Activated T-helper 2 cell treated with anti-CD3 and anti-CD28 coated beads, Interferon-gamma antibody, Interleukin-2, Interleukin-4, amounts not matched to agents 10 μg/mL and 5 μg/mL and 100 μg/mL, durations not matched to agents 14 hours and 24 hours and 36 hours (primary cell): ENCODE measurements at regions not wholly inside any gene's neighbourhood (a gene's known extent, or its start where the extent isn't known, plus 50 kb on each side); places are given as distances from the start of the nearest gene placed in this dataset.

ENCODE experiments used
- DNase-seq: peaks from one replicate; pipeline ENCODE4 v3.0.0; 2021; ENCODE audit warnings: low spot score
- H3K27ac Mint-ChIP-seq: one replicate; pipeline ENCODE4 v1.8.0; 2021; ENCODE audit warnings: mixed read lengths
- H3K27me3 Mint-ChIP-seq: one replicate; pipeline ENCODE4 v1.8.0; 2021; ENCODE audit warnings: low read depth, mixed read lengths
- H3K36me3 Mint-ChIP-seq: one replicate; pipeline ENCODE4 v1.8.0; 2021; ENCODE audit warnings: low read depth, mixed read lengths
- H3K4me1 Mint-ChIP-seq: one replicate; pipeline ENCODE4 v1.8.0; 2021; ENCODE audit warnings: low read depth, mixed read lengths
- H3K4me3 Mint-ChIP-seq: one replicate; pipeline ENCODE4 v1.8.0; 2021; ENCODE audit warnings: low read depth, mild to moderate bottlenecking, moderate library complexity, mixed read lengths
- H3K9me3 Mint-ChIP-seq: one replicate; pipeline ENCODE4 v1.8.0; 2021; ENCODE audit warnings: mixed read lengths
- intact Hi-C: fragments of 100-400 bp; cut with micrococcal nuclease; formaldehyde crosslinking; loops from one replicate; pipeline ENCODE4 v1.15.1; 2023

DNA sequence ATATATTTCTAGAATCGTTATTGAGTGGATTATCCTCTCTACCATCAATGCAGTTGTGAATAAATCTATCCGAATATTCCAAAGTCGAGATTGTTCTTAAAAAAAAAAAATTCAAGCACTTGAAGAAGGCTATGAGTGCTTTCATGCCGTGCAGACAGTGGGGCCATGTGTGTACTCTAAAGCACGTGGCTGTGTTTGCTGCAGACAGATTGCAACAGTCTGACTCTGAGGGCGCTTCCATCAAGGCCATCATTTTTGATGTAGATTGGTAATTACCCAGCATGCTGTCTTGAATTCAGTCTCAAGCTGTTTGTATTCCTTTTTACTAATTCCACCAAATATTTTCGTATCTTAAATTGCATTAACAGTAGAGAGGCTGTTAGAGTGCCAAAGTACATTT is 325.9 kb upstream of the LINC00305 start:
- Mint-ChIP-seq H3K27me3 (no peaks in the 10 kb centered on the region), H3K27ac (no peak overlapping the region), H3K4me3 (no peak overlapping the region), H3K36me3 (no peaks in the 10 kb centered on the region), H3K9me3 (peaks cover 15% of the 10 kb centered on the region), H3K4me1 (no peaks in the 10 kb centered on the region)
- intact Hi-C loops, result no loop called here
- no peak for DNase-seq

DNA sequence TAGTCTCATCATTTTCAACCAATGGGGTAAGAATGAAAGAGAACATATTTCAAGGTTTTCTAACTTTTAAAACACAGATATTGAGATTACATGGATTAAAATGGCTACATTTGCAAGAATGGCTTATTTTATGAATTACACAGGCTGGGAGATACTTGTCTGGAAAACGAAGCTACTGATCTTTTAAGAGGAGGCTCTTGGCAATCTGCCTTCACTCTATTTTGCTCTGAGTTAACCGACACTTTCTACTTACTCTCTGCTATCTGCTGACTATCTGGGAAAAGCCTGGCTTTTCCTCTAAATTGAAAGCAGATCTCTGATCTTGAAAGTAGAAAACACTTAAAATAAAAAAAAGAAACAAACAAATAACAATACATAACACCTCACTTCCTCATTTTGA is 325.4 kb upstream of the LINC00305 start:
- no peaks in the 10 kb centered on the region for H3K4me1 Mint-ChIP-seq
- no peak overlapping the region for H3K27ac Mint-ChIP-seq
- no peaks in the 10 kb centered on the region for H3K27me3 Mint-ChIP-seq
- H3K9me3 Mint-ChIP-seq, result peaks cover 15% of the 10 kb centered on the region
- no peak for DNase-seq
- no peaks in the 10 kb centered on the region for H3K36me3 Mint-ChIP-seq
- intact Hi-C loops, result no loop called here
- no peak overlapping the region for H3K4me3 Mint-ChIP-seq

DNA sequence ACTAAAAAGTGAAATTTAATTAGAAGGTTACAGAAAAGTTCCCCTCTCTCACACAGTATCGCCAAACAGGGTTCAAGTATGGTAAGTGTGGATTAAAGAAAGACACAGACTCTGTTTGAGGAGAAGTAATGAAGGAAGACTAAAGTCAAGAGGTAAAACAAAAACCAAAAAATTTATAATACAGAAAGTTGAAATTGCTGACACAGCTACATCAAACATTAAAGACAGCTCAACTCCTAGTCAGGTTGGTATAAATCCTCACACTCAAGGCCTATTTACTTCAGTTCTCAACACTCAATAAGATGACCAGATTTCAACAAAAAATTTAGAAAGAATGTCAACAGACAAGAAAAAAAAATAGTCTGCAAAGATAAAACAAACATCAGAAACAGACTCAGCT is 300.5 kb upstream of the LINC00305 start:
- H3K27ac Mint-ChIP-seq, result no peak overlapping the region
- H3K4me1 Mint-ChIP-seq, result no peaks in the 10 kb centered on the region
- no peak overlapping the region for H3K4me3 Mint-ChIP-seq
- no peaks in the 10 kb centered on the region for H3K36me3 Mint-ChIP-seq
- intact Hi-C loops, result no loop called here
- DNase-seq, result no peak
- no peaks in the 10 kb centered on the region for H3K27me3 Mint-ChIP-seq
- H3K9me3 Mint-ChIP-seq, result peaks cover 29% of the 10 kb centered on the region

DNA sequence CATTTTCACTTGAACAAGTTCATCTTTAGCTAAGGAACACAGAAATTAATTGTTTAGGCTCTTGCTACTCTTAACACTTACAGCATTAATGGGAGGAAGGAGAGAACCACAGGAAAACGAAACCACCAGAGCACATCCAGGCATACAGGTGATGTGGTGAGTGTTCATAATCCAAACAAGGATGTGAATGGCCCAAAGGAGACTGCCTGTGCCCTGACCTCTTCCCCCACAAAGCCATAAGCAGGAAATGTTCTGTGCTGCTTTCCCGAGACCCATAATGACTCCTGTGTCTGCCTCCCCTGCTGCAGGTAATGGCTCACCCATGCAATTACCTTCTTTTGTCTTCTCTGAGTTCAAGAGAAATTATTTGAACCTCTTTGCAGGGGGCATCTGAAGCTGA is 295.9 kb upstream of the LINC00305 start:
- peaks cover 35% of the 10 kb centered on the region for H3K9me3 Mint-ChIP-seq
- H3K27me3 Mint-ChIP-seq, result no peaks in the 10 kb centered on the region
- no peak for DNase-seq
- intact Hi-C loops, result no loop called here
- no peaks in the 10 kb centered on the region for H3K4me1 Mint-ChIP-seq
- H3K4me3 Mint-ChIP-seq, result no peak overlapping the region
- H3K27ac Mint-ChIP-seq, result no peak overlapping the region
- no peaks in the 10 kb centered on the region for H3K36me3 Mint-ChIP-seq

DNA sequence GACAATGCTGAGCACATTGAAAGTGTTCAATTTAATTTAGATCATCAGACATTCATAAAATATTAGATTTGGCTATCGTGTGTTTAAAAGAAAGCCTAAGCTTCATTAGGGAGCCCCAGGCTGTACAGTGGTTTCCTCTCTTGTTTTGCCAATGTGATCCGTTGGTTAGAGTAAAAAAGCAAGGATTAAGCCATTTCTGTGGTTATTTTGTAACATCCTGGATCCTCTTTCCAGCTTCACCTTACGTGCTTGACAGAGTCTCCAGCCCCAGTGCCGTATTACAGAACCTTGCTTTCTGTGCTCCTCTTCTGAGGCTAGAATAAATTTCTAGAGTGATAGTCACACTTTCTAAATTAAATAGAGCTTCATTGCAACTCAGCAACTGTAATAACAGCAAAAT is 289.3 kb upstream of the LINC00305 start:
- H3K4me3 Mint-ChIP-seq, result no peak overlapping the region
- H3K27ac Mint-ChIP-seq, result no peak overlapping the region
- no peaks in the 10 kb centered on the region for H3K27me3 Mint-ChIP-seq
- intact Hi-C loops, result no loop called here
- peaks cover 42% of the 10 kb centered on the region for H3K9me3 Mint-ChIP-seq
- DNase-seq, result no peak
- H3K4me1 Mint-ChIP-seq, result no peaks in the 10 kb centered on the region
- H3K36me3 Mint-ChIP-seq, result no peaks in the 10 kb centered on the region

DNA sequence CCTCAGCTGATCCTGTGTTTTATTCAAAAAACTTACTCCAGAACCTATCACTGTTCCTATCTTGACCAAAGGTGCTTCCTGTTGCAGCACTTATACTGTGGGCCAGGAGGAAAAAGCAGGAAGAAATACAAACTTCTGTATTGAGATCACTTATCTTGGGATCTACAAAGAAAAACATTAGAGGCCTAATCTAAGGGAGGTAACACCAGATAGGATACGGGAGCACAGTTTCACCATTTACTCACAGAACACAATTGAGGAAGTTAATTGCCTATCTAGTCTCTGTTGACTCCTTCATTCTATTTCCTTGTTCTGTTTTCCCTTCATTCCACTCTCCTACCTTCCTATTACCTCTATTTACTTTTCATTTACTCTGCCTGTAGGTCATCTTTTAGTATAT is 287.2 kb upstream of the LINC00305 start:
- Mint-ChIP-seq H3K4me3 (no peak overlapping the region), H3K4me1 (no peaks in the 10 kb centered on the region), H3K9me3 (peaks cover 41% of the 10 kb centered on the region), H3K36me3 (no peaks in the 10 kb centered on the region), H3K27ac (no peak overlapping the region), H3K27me3 (no peaks in the 10 kb centered on the region)
- no peak for DNase-seq
- intact Hi-C loops, result no loop called here

DNA sequence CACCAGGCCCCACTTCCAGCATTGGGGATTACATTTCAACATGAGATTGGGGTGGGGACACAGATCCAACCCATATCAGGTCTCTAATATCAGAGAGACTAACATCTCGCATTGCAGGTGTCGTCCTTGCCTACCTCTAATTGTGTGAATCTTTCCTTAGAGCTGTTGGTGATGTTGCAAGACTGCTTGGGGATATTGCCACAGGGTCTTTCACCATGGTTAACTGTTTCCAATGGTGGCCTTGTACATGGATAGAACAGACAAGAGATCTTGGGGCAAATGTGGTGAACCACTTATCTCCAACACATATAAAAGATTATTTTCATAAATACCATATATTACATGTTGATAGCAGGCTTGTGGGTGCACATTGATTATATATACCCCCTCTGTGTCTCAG is 270.3 kb upstream of the LINC00305 start:
- intact Hi-C loops, result no loop called here
- Mint-ChIP-seq H3K4me3 (no peak overlapping the region), H3K9me3 (no peaks in the 10 kb centered on the region), H3K36me3 (no peaks in the 10 kb centered on the region), H3K27ac (no peak overlapping the region), H3K4me1 (no peaks in the 10 kb centered on the region), H3K27me3 (no peaks in the 10 kb centered on the region)
- DNase-seq, result no peak

DNA sequence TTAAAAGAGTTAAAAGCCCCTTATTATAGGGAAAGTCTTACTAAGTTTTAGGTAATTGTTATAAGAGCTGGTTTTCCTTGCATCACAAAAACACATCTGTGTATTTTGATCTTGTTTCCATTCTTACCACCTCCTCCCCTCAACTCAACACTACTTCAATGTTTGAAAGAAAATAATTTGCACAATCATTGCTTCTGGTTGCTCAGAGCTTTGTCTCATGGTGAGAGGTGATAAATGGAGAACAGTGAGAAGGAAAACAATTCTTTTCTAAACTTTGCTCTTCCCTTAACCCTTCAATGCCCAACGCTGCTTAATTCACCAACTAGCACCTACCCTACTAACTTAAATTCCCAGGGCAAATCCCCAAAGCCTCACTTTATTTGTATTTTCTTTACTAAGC is 268.1 kb upstream of the LINC00305 start:
- no peak for DNase-seq
- Mint-ChIP-seq H3K4me3 (no peak overlapping the region), H3K4me1 (no peaks in the 10 kb centered on the region), H3K27ac (no peak overlapping the region), H3K9me3 (no peaks in the 10 kb centered on the region), H3K36me3 (no peaks in the 10 kb centered on the region), H3K27me3 (no peaks in the 10 kb centered on the region)
- intact Hi-C loops, result no loop called here

DNA sequence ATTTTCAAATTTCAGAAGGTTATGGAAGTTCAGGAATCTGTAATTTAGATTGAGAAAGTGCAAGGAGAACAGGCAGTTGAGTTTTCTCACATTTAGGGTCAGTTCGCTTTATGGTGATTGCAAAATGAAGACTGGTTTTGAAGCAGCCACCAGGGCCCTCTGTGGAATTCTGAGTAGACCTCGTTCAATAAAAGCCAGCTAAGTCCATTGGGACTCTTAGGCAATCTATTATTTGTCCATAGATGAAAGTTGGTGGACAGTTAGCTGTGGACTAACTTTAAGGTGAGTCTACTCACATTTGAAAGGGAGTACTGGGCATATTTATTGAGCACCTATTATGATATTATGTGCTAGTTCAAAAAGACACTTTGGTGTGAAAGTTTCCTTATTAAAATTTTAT is 266.3 kb upstream of the LINC00305 start:
- no peak for DNase-seq
- H3K4me1 Mint-ChIP-seq, result no peaks in the 10 kb centered on the region
- no peak overlapping the region for H3K4me3 Mint-ChIP-seq
- H3K9me3 Mint-ChIP-seq, result no peaks in the 10 kb centered on the region
- H3K27ac Mint-ChIP-seq, result no peak overlapping the region
- H3K36me3 Mint-ChIP-seq, result no peaks in the 10 kb centered on the region
- no peaks in the 10 kb centered on the region for H3K27me3 Mint-ChIP-seq
- intact Hi-C loops, result no loop called here

DNA sequence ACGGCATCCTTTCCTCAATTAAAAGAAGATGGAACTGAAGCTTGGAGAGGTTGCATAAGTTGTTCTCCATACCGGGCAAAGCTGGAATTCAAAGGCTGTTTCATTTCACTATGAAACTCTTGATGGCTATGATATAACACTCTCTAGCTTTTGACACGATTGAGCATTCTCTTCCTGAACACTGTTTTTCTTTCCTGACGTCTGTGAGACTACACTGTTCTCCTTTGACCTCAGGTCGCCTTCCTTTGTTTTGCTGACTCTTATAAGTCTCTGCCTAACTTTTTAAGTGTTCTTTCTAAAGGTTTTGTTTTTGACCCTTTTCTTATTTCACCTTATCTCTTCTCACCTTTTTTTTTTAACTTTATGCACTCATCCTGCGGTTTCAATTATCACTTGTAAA is 261.8 kb upstream of the LINC00305 start:
- Mint-ChIP-seq H3K9me3 (no peaks in the 10 kb centered on the region), H3K4me3 (no peak overlapping the region), H3K27ac (no peak overlapping the region), H3K36me3 (no peaks in the 10 kb centered on the region), H3K4me1 (no peaks in the 10 kb centered on the region), H3K27me3 (no peaks in the 10 kb centered on the region)
- intact Hi-C loops, result no loop called here
- DNase-seq, result no peak

DNA sequence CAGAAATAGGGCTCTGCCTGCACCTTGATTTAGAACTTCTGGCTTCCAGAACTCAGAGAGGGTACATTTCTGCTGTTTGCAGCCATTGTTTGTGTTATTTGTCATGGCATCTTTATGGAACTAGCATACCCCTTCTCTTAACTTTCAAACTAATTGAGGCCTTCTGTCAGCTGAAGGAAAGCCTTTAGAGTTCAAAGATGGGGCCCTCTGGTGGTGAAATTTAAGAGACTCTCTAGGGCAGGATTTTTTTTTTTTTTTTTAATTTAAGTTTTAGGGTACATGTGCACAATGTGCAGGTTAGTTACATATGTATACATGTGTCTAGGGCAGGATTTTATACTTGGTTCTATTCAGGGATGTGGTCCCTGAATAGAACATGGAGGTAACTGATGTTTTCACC is 260.6 kb upstream of the LINC00305 start:
- intact Hi-C loops, result no loop called here
- Mint-ChIP-seq H3K27ac (no peak overlapping the region), H3K4me3 (no peak overlapping the region), H3K4me1 (no peaks in the 10 kb centered on the region), H3K9me3 (no peaks in the 10 kb centered on the region), H3K27me3 (no peaks in the 10 kb centered on the region), H3K36me3 (no peaks in the 10 kb centered on the region)
- DNase-seq, result no peak

DNA sequence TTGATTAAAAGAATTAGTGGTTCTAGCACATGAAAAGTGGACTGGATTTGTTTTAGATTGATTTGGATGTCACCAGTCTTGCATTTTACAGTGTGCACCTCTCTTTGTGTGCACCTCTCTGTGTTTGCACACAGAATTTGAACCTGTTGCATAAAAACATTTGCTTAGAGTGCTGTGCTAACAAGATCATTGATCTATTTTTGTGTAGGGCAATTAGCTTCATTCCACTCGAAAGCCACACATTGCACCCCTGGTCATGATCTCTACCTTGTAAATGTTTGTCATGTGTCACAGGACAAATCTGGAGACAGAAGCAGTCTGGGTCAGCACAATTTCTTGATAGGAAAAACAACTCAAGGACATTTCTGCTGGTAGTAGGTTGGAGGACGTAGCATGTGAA is 258.7 kb upstream of the LINC00305 start:
- Mint-ChIP-seq H3K27ac (no peak overlapping the region), H3K27me3 (no peaks in the 10 kb centered on the region), H3K4me3 (no peak overlapping the region), H3K9me3 (no peaks in the 10 kb centered on the region), H3K4me1 (no peaks in the 10 kb centered on the region), H3K36me3 (no peaks in the 10 kb centered on the region)
- intact Hi-C loops, result no loop called here
- no peak for DNase-seq

DNA sequence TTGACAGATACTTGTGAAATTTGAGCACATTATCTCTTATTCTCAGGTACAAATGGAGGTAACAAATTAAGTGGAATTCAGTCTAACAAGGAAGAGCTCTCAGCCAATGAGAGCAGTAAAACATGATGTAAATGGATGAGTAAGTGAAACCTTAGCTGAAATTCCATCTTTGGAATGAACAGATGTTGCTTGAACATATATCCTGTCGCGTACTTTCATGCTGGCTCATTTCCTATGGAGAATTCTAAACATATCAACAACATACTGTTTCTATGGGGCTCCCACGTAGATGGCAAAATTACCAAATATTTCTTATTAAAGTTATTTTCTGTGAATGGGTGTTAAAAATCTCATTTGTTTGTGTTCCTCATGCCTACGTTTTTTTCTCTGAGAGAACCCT is 256.3 kb upstream of the LINC00305 start:
- Mint-ChIP-seq H3K9me3 (no peaks in the 10 kb centered on the region), H3K4me3 (no peak overlapping the region), H3K27ac (no peak overlapping the region), H3K27me3 (no peaks in the 10 kb centered on the region), H3K4me1 (no peaks in the 10 kb centered on the region), H3K36me3 (no peaks in the 10 kb centered on the region)
- intact Hi-C loops, result no loop called here
- no peak for DNase-seq

DNA sequence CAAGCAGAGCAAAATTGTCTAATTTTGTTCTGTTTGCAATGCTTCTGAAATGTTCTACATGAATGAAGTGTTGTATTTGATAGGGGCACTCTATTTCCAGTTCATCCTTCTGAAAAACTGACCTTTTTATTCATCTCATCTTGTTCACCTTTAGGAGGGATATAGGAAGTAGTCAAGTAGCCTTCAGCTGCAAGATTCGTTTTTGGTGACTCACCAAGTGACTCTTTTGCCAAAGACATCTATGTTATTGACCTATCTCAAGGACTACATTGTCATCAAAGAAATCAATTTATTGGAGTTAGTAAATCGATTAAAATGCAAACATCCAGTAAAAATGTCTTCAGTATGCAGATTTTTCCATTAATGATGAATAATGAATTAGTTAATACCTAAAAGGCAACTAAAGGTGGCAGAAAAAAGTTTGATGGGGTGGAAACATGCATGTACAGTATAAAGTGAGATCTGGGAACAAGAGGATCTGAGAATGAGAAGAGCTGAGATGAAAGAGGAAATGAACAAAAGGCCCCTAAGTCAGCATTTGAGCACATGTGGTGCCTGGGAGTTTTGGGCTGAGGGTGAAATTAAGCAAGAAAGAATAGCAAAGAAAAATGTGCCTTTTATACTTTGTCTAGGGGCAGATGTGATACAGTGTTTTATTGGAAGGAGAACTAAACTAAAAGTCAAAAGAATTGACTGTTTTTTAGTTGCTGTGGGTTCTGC is 255.1 kb upstream of the LINC00305 start:
- Mint-ChIP-seq H3K27me3 (no peaks in the 10 kb centered on the region), H3K9me3 (no peaks in the 10 kb centered on the region), H3K4me1 (no peaks in the 10 kb centered on the region), H3K27ac (no peak overlapping the region), H3K36me3 (no peaks in the 10 kb centered on the region), H3K4me3 (no peak overlapping the region)
- no peak for DNase-seq
- intact Hi-C loops, result no loop called here
